ENCODE measurements at regions not wholly inside any gene's neighbourhood (a gene's known extent, or its start where the extent isn't known, plus 50 kb on each side); places are given as distances from the start of the nearest gene placed in this dataset.

DNA sequence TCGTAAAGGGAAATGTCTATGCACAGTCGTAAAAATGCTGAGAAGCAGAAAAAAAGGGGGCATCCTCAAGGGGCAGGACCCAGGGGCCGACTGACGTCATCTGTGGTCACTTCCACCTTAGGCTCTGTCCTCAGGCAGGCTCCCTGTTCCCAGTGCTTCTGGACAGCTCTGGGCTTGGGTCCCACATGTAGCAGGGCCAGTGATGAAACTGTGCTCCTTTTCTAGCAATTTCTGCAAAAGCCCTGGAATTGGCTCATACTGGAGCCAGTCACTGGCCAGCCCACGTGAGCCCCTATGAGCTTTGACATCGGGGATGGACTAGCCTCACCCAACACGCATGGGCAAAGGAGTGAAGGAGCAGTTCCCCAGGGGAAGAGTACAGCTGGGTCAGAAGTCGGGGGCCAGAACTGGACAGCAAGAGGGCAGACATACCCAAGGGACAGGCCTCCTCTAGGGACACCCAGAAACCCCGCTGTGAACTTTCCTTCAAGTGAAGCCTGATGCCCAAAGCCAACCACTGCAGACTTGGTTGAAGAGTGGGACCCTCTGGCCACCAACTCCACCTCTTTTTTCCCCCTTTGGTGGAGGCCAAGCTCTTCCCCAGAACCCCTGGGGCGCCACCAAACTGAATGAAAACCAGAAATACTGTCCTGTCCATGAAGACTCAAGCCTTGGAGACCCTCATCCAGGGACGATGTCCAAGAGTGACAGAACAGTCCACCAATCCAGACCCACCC is 1349.0 kb downstream of the BRD1 start:
- intact Hi-C loops (cut with micrococcal nuclease) = no loop called here
- Histone ChIP-seq H3K9ac (ENCODE audit: low read depth, low read length) (no peak overlapping the region), H3K18ac (ENCODE audit: low read depth, low read length) (no peak overlapping the region), H2BK120ac (ENCODE audit: low read depth, low read length) (no peak overlapping the region), H2BK20ac (ENCODE audit: low read depth, low read length) (no peak overlapping the region), H3K23ac (ENCODE audit: low read depth, low read length) (no peak overlapping the region), H3K36me3 (ENCODE audit: control insufficient read depth, insufficient read depth, low read length) (no peaks in the 10 kb centered on the region), H3K9me1 (ENCODE audit: insufficient read depth, low read length) (no peaks in the 10 kb centered on the region), H2BK5ac (ENCODE audit: low read depth, low read length, poor library complexity, severe bottlenecking) (no peak overlapping the region), H2BK15ac (ENCODE audit: low read depth, low read length) (no peak overlapping the region), H2AFZ (replicated peaks; ENCODE audit: low read length, poor library complexity) (no peak overlapping the region), H3K4ac (ENCODE audit: low read depth, low read length) (no peak overlapping the region), H3K14ac (replicated peaks; ENCODE audit: low read depth, low read length) (no peak overlapping the region), H4K91ac (ENCODE audit: insufficient read depth, low read depth, low read length) (no peak overlapping the region), H4K5ac (ENCODE audit: low read depth, low read length) (no peak overlapping the region), H3K4me1 (ENCODE audit: control insufficient read depth, insufficient read depth, low read length) (no peaks in the 10 kb centered on the region), H3K4me3 (ENCODE audit: insufficient read depth, low read depth, low read length) (no peak overlapping the region), H3K27ac (ENCODE audit: insufficient read depth, low read length) (no peak overlapping the region), H2AK5ac (ENCODE audit: low read depth, low read length) (no peak overlapping the region), H2AK9ac (replicated peaks; ENCODE audit: low read depth, low read length, poor library complexity) (no peak overlapping the region), H3K27me3 (ENCODE audit: control insufficient read depth, insufficient read depth, low read length) (no peaks in the 10 kb centered on the region), H3K79me1 (ENCODE audit: low read depth in 1 of 2, low read length in 2 of 2) (no peaks in the 10 kb centered on the region), H3K9me3 (ENCODE audit: control insufficient read depth, insufficient read depth, low read length) (peaks cover 18% of the 10 kb centered on the region; the same call in 1 of the 2 replicates), H4K20me1 (ENCODE audit: insufficient read depth, low read length) (no peaks in the 10 kb centered on the region), H3K56ac (ENCODE audit: extremely low read depth, insufficient read depth, low read length) (no peak overlapping the region), H3K4me2 (ENCODE audit: low read depth, low read length) (no peak overlapping the region), H4K8ac (ENCODE audit: low read depth in 2 of 2, low read length in 2 of 2) (no peak overlapping the region)
- no peak for DNase-seq
- dilution Hi-C loops (cut with HindIII; ENCODE audit: low sequenced_read_pairs, unreplicated experiment) = no loop called here
- POLR2A ChIA-PET (ENCODE audit: unreplicated experiment) = no interaction called here
- no TSS peak for BruUV-seq (replicated peaks)
- in situ Hi-C loops (cut with MboI; ENCODE audit: low sequenced_read_pairs) = no loop called here
- TF ChIP-seq RCOR1 (IDR thresholded peaks at IDR 0.05; ENCODE audit: insufficient replicate concordance, low read length) (no peak), NFE2L2 (IDR thresholded peaks at IDR 0.05; ENCODE audit: low read depth, low read length) (no peak), FOS (IDR thresholded peaks at IDR 0.05; ENCODE audit: low read depth, low read length) (no peak), RAD21 (IDR thresholded peaks at IDR 0.05; ENCODE audit: low read length) (no peak), SMC3 (IDR thresholded peaks at IDR 0.05; ENCODE audit: low read depth, low read length) (no peak), CHD1 (IDR thresholded peaks at IDR 0.05; ENCODE audit: low read depth, low read length) (no peak), POLR2A (IDR thresholded peaks at IDR 0.05; ENCODE audit: low read depth, low read length) (no peak), BHLHE40 (IDR thresholded peaks at IDR 0.05; ENCODE audit: low read depth, low read length) (no peak), CEBPB (IDR thresholded peaks at IDR 0.05; ENCODE audit: low read depth, low read length) (no peak), MAZ (IDR thresholded peaks at IDR 0.05; ENCODE audit: borderline replicate concordance, low read depth, low read length) (no peak), RFX5 (IDR thresholded peaks at IDR 0.05; ENCODE audit: low read depth, low read length) (no peak)
- TF ChIP-seq, protein P1, sequence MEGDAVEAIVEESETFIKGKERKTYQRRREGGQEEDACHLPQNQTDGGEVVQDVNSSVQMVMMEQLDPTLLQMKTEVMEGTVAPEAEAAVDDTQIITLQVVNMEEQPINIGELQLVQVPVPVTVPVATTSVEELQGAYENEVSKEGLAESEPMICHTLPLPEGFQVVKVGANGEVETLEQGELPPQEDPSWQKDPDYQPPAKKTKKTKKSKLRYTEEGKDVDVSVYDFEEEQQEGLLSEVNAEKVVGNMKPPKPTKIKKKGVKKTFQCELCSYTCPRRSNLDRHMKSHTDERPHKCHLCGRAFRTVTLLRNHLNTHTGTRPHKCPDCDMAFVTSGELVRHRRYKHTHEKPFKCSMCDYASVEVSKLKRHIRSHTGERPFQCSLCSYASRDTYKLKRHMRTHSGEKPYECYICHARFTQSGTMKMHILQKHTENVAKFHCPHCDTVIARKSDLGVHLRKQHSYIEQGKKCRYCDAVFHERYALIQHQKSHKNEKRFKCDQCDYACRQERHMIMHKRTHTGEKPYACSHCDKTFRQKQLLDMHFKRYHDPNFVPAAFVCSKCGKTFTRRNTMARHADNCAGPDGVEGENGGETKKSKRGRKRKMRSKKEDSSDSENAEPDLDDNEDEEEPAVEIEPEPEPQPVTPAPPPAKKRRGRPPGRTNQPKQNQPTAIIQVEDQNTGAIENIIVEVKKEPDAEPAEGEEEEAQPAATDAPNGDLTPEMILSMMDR (conservative IDR thresholded peaks at IDR 0.05; ENCODE audit: low read depth, low read length) = no peak
- TF ChIP-seq, protein P2, sequence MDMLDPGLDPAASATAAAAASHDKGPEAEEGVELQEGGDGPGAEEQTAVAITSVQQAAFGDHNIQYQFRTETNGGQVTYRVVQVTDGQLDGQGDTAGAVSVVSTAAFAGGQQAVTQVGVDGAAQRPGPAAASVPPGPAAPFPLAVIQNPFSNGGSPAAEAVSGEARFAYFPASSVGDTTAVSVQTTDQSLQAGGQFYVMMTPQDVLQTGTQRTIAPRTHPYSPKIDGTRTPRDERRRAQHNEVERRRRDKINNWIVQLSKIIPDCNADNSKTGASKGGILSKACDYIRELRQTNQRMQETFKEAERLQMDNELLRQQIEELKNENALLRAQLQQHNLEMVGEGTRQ (IDR thresholded peaks at IDR 0.05; ENCODE audit: low read depth, low read length) = no peak
- TF ChIP-seq, protein P3, sequence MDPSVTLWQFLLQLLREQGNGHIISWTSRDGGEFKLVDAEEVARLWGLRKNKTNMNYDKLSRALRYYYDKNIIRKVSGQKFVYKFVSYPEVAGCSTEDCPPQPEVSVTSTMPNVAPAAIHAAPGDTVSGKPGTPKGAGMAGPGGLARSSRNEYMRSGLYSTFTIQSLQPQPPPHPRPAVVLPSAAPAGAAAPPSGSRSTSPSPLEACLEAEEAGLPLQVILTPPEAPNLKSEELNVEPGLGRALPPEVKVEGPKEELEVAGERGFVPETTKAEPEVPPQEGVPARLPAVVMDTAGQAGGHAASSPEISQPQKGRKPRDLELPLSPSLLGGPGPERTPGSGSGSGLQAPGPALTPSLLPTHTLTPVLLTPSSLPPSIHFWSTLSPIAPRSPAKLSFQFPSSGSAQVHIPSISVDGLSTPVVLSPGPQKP (IDR thresholded peaks at IDR 0.05; ENCODE audit: borderline replicate concordance, low read depth, low read length) = no peak
- ATAC-seq (ENCODE audit: low read depth) = no peak
- CTCF ChIA-PET = no interaction called here
- WGBS, 2 experiments (ENCODE audit: extremely low coverage in 2 of 2, insufficient read length in 1 of 2) = 52% methylated on average over 5 of the region's 11 CpGs; no CpG with 5 or more reads in 1 of the 2 experiments

All from IMR-90 (cell line).